ENCODE measurements at regions not wholly inside any gene's neighbourhood (a gene's known extent, or its start where the extent isn't known, plus 50 kb on each side); places are given as distances from the start of the nearest gene placed in this dataset.
"Not testable (repeated sequence)": the region's sequence is repeated elsewhere in the genome, so short reads cannot be mapped to it uniquely, and the experiment has no call there.

DNA sequence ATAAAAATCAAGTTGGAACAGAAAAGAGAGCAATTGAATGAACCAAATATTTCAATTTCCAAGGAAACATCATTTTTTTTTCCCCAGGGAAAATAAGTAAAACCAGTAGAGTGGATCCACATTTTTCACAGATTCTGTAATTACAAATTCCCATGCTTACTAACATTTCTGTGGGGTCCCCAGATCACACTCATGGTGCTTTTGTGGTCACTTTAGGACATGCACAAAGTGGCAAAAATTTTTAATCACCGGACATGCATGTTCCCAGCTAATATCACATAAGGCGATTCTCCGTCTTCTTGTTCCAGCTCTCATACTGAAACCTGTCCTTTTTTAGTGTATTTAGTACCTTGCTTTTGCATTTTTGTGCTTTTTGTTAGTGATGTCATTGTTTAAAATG lies 748.2 kb upstream of the SLITRK1 start:
- DNase-seq (ENCODE audit: low read depth in 4 of 4, low spot score in 1 of 4): no peak

DNA sequence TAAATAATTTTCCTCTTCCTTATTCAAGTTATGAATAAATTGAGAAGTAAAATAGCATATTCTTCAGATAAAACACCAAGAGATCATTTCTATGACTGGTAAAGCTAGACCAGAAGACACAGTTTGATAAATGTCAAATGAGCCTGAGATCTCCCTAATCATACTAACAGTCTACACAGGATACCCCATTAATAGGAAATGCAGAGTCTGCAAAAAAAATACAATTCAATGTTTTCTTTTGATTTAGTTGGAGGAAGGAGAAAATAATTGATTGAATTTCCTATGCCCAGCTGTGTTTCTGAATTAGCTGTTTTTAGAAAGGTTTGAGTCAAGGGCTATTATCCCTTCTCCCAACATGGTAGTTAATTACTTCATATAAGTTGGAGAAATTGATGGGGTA lies 734.6 kb upstream of the SLITRK1 start:
- no peak for DNase-seq (ENCODE audit: low read depth in 4 of 4, low spot score in 1 of 4)

DNA sequence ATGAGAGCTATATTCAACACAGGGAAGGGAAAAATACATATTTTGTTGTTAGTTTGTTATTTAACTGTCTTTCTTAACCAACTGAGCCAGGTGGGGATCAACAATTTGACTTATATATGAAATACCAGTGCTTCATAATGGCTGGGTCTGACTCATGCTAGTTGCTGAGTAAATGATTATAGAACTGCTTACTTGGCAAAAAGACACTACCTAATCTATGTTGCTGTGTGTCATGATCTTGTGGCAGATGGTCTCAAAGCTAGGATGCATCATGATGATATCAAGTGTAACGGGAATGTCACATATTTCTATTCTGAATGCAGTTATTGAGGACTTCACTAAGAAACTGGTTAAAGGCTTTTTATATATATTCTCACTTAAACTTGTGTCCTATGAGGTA lies 727.4 kb upstream of the SLITRK1 start:
- DNase-seq (ENCODE audit: low read depth in 4 of 4, low spot score in 1 of 4): no peak

DNA sequence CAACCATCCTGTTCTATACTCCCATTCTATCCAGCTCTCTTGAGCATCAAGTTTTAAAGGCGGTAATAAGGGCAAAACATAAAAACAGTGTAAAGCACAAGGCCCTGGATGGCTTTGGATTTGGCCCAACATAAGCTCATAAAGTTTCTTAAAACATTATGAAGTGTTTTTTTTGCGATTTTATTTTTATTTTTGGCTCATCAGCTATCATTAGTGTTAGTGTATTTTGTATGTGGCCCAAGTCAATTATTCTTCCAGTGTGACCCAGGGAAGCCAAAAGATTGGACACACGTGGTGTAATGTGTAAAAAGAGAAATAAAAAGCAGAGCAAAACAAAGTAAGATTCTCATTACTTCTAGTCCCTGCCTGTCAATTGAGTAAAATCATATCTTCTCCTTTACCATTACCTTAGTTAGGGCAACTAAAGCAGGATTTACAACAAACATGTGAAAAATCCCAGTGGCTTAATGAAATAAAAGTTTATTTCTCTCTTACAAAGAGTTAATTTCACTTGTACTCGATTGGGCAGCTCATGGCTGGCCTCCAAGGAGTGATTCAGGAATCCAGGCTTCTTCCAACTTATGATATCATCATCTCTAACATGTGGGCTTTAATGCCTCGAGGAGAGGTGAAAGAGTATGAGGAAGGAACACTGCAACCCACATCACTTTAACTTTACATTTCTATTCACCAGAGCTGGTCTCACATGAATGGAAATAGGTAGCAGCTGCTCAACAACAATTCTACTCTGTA lies 725.2 kb upstream of the SLITRK1 start:
- DNase-seq (ENCODE audit: low read depth in 4 of 4, low spot score in 1 of 4): no peak

DNA sequence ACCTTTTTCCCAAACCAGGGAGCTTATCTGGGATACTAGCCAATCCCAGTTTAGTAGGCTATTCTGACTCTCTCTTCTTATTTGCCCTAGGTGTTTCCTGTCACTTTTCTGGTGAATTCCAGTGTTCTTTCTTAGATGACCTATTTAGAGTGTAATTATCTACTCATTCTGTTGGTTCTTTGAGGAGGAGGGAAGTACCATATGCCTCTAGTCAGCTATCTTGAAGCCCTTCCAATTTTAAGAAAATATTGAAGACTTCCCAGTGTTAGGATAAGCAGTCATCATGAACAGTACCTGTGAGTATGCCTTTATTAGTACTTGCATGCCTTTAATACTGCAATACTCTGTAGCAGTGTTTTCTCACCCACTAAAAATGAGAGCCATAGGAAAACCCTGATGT lies 724.3 kb upstream of the SLITRK1 start:
- DNase-seq (ENCODE audit: low read depth in 4 of 4, low spot score in 1 of 4): no peak

DNA sequence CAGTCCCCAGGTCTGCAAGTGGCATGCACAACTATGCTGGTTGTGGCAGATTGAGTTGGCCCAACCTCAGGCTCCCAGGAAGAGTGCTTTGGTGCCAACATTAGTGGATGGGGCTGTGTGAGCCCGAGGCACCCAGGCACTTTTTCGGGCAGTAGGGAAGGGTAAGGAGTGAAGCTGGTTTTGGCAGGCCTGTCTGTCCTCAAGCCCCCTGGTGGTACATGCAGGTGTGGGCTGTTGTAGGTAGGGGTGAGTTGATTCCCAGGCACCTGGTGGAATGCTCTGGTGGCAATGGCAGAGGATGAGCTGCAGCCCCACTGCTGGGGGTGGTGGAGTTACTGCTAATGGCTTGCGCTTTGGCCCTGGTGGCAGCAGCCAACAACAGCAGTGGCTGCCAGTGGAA lies 723.7 kb upstream of the SLITRK1 start:
- no peak for DNase-seq (ENCODE audit: low read depth in 4 of 4, low spot score in 1 of 4)

DNA sequence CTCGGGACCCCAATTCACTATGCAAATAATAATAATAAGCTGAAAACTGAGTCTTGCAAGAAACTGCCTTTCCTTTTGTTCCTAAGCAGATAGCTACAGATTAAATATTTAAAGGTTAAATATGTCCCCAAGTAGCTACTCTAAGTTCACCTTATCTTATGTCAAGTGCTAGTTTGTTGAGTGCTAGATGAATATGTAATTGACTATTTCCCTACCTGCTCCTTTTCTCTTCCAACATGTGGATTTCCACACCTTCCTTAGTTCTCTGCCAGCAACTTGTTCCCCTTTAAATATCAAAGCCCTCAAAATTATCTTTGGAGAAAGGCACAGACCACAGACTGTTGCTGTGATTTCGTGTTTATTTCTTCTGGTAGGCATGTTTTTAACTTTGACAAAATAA lies 709.2 kb upstream of the SLITRK1 start:
- DNase-seq (ENCODE audit: low read depth in 4 of 4, low spot score in 1 of 4): no peak

DNA sequence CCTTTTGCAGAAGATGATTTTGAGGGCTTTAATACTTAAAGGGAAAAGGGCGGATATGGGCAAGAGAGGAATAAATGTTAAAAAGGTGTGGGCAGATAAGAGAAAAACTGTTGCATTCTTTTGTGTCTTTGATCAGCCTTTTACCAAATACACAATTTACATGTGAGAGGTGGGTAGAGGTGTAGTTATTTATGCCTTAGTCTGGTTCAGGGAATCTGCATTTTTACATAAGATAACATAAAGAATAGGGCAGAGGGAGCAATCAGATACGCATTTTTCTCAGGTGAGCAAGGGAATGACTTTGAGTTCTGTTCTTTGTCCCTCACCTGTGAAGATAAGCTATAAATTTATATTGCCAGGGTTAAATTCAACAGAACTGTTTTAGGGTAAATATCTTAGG lies 708.4 kb upstream of the SLITRK1 start:
- DNase-seq (ENCODE audit: low read depth in 4 of 4, low spot score in 1 of 4): no peak

DNA sequence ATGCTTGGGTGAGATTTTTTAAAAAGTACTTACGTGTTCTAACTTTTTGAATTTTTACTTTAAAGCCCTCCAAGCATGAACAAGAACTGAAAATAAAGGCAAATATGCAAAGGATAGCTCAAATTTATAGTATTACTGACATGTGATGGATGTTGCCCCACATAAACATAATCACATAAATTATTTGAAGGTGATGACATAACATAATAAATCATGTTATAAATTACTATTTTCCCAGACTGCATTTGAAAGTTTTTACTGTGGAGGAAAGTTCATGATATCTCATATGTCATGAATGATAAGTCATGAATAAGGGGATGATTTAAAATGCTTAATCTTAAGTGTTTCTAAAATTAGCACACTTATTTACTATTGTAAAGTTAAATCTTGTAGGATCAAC lies 705.7 kb upstream of the SLITRK1 start:
- no peak for DNase-seq (ENCODE audit: low read depth in 4 of 4, low spot score in 1 of 4)

DNA sequence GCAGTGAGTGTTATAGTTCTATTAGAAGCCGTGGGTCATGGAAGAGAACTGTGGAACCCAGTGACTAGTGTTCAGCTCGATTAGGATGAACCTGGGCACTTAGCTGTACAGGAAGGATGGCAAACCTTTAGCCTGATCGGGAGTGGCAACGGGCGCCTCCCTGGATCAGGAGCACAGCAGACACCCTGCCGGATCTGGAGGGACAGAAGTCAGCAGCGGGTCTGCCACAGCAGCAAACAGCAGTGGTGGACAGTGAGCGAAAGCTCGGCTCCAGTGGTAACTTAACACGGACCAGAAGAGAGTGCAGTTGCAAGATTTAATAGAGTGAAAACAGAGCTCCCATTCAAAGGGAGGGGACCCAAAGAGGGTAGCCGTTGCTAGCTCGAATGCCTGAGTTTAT lies 697.6 kb upstream of the SLITRK1 start:
- not testable (repeated sequence) for DNase-seq (ENCODE audit: low read depth in 4 of 4, low spot score in 1 of 4)

DNA sequence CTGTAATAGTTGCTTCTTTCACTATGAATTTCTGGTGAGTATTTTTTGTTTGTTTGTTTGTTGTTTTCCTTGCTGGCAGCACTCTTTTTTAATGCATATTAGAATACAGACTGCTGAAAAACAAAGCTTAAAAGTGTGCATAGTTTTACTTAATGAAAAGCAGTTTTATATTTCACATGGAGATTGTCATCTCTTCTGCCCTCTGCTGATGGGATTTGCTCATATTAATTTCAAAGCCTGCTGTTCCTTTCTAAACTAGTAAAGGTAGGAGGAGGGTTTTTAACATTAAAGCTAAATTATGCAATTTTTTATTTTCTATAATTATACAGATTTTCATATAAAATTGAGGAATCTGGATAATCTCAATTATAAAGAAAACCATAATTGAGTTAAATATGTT lies 692.6 kb upstream of the SLITRK1 start:
- DNase-seq (ENCODE audit: low read depth in 4 of 4, low spot score in 1 of 4): no peak

DNA sequence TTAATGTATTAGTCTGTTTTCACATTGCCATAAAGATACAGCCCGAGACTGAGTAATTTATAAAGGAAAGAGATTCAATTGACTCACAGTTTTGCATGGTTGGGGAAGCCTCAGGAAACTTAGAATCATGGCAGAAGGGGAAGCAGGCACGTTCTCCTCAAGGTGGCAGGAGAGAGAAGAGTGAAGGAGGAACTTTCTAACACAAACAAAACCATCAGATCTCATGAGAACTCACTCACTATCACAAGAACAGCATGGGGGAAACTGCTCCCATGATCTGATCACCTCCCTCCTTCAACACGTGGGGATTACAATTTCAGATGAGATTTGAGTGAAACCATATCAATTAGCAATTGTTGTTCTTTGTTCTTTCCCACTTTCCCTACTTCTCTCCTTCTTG lies 689.0 kb upstream of the SLITRK1 start:
- DNase-seq (ENCODE audit: low read depth in 4 of 4, low spot score in 1 of 4): no peak

DNA sequence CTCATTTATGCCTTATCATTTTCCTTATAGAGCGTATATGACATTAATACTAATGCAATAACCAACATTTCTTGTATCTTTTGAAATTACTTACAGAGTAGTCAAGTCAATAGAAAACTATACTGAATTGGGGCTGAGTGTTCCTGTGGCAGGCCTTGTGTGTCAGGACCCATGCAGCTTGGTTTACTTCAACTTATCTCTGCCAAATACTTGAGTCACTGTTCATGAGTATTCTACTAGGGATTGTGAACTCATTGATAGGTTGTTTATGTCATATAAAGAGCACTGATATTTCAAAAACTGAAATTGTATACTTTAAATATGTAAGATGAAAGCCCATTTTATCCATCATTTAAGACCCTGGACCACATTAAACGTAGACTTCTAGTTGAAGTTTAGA lies 688.6 kb upstream of the SLITRK1 start:
- DNase-seq (ENCODE audit: low read depth in 4 of 4, low spot score in 1 of 4): no peak

DNA sequence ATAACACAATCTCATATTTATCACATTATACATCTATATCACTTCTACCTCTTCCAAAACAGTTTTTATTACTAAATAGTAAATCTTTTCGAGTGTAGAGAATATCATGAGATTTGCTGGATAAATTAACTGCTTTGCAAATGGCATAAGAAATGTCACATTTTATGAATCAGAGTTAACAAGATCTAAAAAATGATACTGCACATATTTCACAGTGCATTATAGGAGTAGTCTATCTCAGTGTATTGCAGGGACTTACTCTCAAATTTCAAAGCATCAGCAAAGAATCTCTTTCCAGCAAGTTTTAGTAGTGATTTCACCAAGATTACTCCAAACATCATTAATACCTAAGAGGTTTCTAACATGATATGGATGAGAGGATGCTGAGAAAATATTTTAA lies 687.1 kb upstream of the SLITRK1 start:
- DNase-seq (ENCODE audit: low read depth in 4 of 4, low spot score in 1 of 4): no peak

DNA sequence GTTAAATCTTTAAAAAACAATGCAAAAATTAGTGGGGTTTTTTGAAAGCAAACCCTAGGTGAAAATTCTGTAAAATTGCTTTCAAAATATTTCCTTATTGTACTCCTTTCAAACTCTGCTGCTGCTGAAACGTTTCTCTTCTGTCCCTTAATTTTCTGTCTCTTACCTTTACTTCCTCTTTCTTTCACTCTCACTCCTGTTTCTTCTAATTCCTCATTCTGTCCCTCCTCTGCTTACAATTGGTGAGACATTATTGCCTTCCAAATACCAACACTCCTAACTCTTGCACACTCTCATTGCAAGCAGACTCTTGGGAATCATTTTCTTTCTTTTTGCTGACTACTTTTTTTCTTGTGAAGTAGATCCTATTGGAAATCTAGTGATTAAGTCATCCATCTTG lies 685.6 kb upstream of the SLITRK1 start:
- DNase-seq (ENCODE audit: low read depth in 4 of 4, low spot score in 1 of 4): no peak

DNA sequence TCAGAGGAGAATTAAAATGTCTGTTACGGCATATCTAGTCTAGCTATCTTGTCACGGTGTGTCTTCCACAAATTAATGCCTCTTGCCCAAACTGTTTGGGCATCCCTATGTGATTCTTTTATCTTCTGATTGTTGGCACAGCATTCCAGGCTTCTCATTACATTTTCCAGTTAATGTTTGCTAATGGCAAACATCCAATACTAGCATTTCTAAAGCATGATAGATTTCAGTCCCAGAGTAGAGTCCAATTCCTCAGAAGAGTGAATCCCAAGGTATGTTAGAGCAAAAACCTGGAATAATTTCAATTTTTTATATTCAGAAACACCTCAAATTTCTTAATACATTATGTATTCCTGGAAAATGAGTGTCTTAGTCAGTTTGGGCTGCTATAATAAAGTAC lies 684.5 kb upstream of the SLITRK1 start:
- DNase-seq (ENCODE audit: low read depth in 4 of 4, low spot score in 1 of 4): no peak

DNA sequence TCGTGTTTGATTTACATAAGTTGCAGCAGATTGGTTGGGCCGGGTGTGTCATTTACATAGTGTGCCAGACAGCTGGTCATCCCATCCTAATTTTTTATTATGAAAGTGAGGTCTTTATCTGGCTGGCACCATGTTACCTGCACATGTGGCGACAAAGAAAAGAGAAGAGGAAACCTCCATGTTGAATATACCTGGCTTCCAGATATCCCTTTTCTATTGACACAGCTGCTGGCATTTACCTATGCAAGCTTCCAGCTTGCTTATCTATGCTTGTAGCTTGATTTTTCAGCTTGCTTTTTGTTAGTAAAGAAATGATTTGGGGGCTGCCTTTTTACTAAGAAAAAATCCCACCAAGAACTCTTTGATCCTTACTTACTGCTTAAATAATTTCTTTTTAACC lies 681.3 kb upstream of the SLITRK1 start:
- no peak for DNase-seq (ENCODE audit: low read depth in 4 of 4, low spot score in 1 of 4)

DNA sequence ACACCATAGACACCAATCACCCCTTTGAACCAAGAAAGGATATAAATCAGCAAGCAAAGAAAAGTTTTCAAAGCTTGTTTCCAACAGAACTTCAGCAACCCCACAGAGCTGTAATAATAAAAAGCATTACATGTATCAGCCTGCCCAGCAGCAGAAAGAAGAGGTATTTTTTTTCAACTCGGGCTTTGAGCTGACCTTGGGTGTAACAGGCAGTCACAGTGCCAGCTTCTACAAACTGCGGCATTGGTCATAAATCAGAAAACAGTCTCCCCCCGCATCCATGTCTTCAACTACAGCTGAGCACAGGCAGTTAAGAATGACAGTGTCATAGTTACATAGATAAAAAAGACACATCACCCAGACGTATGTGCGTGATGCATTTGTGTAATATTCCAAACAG lies 671.0 kb upstream of the SLITRK1 start:
- DNase-seq (ENCODE audit: low read depth in 4 of 4, low spot score in 1 of 4): no peak

DNA sequence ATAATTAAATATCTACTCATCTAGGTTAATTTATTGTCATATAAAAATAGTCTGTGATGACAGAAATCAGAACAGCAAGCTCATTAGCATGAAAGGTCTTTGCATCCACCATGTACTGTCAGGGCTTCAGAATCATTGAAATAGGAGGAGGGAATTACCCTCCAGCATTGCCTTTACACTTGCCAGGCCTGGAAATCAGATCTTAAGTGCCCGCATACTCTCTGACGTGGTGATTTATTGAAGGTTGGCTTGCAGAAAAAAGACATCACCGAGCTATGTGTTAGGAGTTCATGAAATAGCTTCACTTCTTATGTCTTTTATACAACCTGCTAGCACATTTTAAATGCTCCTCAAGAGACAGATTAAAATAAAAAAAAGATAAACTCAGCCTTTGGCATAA lies 661.7 kb upstream of the SLITRK1 start:
- DNase-seq (ENCODE audit: low read depth in 4 of 4, low spot score in 1 of 4): no peak

DNA sequence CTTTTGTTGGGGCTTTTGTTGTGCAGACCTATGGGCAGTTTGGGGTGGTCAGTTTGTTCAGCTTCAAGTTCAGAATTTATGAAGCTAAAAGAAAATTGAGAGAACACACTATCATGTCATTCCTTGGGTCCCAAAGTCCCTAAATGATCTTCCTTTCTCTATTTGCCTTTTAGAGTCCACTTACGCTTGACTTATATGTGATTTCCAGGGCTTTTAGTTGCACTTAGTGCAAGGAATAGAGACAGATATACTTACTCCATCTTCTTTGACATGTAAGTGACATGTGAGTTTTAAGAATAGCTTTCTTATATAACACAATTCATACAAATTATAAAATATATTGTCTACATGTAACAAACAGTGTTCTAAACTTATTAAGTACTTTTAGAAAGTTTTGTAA lies 660.1 kb upstream of the SLITRK1 start:
- no peak for DNase-seq (ENCODE audit: low read depth in 4 of 4, low spot score in 1 of 4)

DNA sequence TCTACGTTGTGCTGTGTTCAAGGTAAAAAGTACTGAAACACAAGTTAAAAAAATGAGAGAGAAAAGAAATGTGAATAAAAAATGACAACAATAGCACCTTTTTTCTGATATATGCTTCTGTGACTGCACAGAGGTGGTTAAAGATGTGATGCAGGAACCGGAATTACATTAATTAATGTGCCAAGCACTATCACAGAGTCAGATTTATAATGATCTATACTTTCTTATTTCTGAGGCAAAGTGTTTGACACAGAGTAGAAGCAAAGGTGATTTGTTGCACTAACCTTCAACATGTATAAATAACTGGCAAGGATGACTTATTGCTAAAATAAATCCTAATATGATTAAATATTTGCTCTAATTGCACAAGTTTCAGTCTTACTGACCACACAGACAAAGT lies 654.6 kb upstream of the SLITRK1 start:
- DNase-seq (ENCODE audit: low read depth in 4 of 4, low spot score in 1 of 4): no peak

DNA sequence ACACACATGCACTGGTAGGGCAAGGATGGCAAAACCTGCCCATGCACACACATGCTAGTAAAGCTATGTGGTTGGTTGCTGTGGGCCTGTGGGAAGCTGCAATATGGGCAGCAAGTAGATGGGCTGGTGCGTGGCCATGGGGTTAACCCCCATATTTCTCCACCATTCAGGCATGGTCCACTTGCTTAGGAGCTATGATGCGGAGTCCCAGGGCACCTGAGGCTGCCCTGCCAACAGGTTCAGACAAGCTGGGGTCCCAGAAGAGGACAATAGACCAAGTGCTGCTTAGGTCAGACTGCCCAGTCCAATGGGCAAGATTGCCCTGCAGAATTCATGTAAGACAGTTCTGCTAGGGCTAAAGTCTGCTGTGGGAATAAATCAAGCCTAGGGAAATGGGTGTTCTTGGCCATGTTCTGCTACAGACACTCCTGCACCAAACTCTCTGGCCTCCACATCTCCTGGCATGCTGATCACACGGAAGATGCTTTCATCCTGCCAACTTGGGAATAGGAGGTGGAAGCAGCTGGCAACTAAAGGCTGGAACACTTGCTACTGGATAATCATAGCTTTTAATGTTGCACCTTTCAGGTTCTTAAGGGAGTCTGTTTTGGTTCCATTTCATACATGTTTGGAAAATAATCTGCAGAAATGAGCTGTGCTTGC lies 646.3 kb upstream of the SLITRK1 start:
- DNase-seq (ENCODE audit: low read depth in 4 of 4, low spot score in 1 of 4): no peak

DNA sequence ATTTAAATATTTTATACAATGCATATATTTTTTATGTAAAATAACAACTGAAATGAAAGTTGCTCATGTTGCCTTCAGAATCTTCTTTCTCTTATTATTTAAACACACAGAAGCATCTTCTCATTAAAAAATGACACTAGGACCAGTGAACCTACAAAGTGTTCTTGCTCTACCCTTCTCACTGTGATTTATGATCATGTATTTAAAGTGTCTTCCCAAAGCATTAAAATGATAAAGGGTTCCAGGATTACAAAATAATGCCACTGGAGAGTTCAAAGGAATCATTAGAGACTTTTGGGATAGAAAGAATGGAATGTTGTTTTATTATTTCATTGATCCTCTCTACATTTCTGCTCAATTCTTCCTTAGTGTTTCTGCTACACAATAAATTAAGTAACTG lies 643.6 kb upstream of the SLITRK1 start:
- no peak for DNase-seq (ENCODE audit: low read depth in 4 of 4, low spot score in 1 of 4)

All from stimulated activated CD4-positive, alpha-beta T cell treated with anti-CD3 and anti-CD28 coated beads, Interleukin-1b, Interleukin-23, amount 100 ng/mL, for 24 hours (primary cell).